HEK293T (cell line): ENCODE measurements at regions not wholly inside any gene's neighbourhood (a gene's known extent, or its start where the extent isn't known, plus 50 kb on each side); places are given as distances from the start of the nearest gene placed in this dataset.

Experiments
- CTCF ChIA-PET: fragments of 350-600 bp; formaldehyde crosslinking; extraction: SDS; loops from one replicate; lab custom pipeline; 2021; ENCODE audit warnings: antibody characterized with exemption, inconsistent platforms; lab: Yijun Ruan, JAX
- POLR2A ChIA-PET: fragments of 350-600 bp; formaldehyde crosslinking; extraction: SDS; loops from one replicate; lab custom pipeline; 2020; ENCODE audit warnings: antibody characterized with exemption, inconsistent platforms; lab: Yijun Ruan, JAX
- DNase-seq: peaks from one replicate; pipeline ENCODE4 v3.0.0; 2012; ENCODE audit warnings: mixed read lengths; ENCODE audit errors: extremely low spot score
- ARNT ChIP-seq: fragments of 450-650 bp; IDR thresholded peaks from 2 replicates; pipeline ENCODE4 v1.6.1; 2017; ENCODE audit warnings: mild to moderate bottlenecking
- BHLHE40 ChIP-seq: fragments of 450-650 bp; IDR thresholded peaks from 2 replicates; pipeline ENCODE4 v1.6.1; 2016; ENCODE audit warnings: mild to moderate bottlenecking, moderate library complexity, borderline replicate concordance
- CTBP1 ChIP-seq: fragments of 450-650 bp; IDR thresholded peaks from 2 replicates; pipeline ENCODE4 v1.6.1; 2016; ENCODE audit warnings: borderline replicate concordance
- ELF4 ChIP-seq: fragments of 450-650 bp; IDR thresholded peaks from 2 replicates; pipeline ENCODE4 v1.6.1; 2017; ENCODE audit warnings: antibody characterized with exemption
- FOXA1 ChIP-seq: fragments of 450-650 bp; IDR thresholded peaks from 2 replicates; pipeline ENCODE4 v1.6.1; 2016; ENCODE audit warnings: mild to moderate bottlenecking
- FOXK2 ChIP-seq: fragments of 450-650 bp; IDR thresholded peaks from 2 replicates; pipeline ENCODE4 v1.6.1; 2016; ENCODE audit warnings: mild to moderate bottlenecking
- FOXM1 ChIP-seq: fragments of 450-650 bp; IDR thresholded peaks from 2 replicates; pipeline ENCODE4 v1.6.1; 2017; ENCODE audit warnings: mild to moderate bottlenecking, borderline replicate concordance
- HDGF ChIP-seq: fragments of 450-650 bp; IDR thresholded peaks from 2 replicates; pipeline ENCODE4 v1.6.1; 2017; ENCODE audit warnings: antibody characterized with exemption, borderline replicate concordance
- L3MBTL2 ChIP-seq: fragments of 450-650 bp; conservative IDR thresholded peaks from 2 replicates; pipeline ENCODE4 v1.6.1; 2016; ENCODE audit warnings: mild to moderate bottlenecking
- LEF1 ChIP-seq: fragments of 450-650 bp; IDR thresholded peaks from 2 replicates; pipeline ENCODE4 v1.6.1; 2017; ENCODE audit warnings: mild to moderate bottlenecking, borderline replicate concordance
- NFRKB ChIP-seq: fragments of 450-650 bp; IDR thresholded peaks from 2 replicates; pipeline ENCODE4 v1.6.1; 2016; ENCODE audit warnings: mild to moderate bottlenecking, moderate library complexity
- PKNOX1 ChIP-seq: fragments of 450-650 bp; IDR thresholded peaks from 2 replicates; pipeline ENCODE4 v1.6.1; 2016
- SP1 ChIP-seq: fragments of 450-650 bp; IDR thresholded peaks from 2 replicates; pipeline ENCODE4 v1.6.1; 2017
- SUZ12 ChIP-seq: fragments of 450-650 bp; IDR thresholded peaks from 2 replicates; pipeline ENCODE4 v1.6.1; 2016; ENCODE audit warnings: mild to moderate bottlenecking
- TARDBP ChIP-seq: fragments of 450-650 bp; IDR thresholded peaks from 2 replicates; pipeline ENCODE4 v1.6.1; 2016
- ZNF384 ChIP-seq: fragments of 450-650 bp; IDR thresholded peaks from 2 replicates; pipeline ENCODE4 v1.6.1; 2016

- CTCF ChIA-PET, result no interaction called here
- no peak for DNase-seq
- POLR2A ChIA-PET, result no interaction called here
- TF ChIP-seq LEF1, result no peak
- no peak for TF ChIP-seq BHLHE40
- TF ChIP-seq ARNT, result no peak
- no peak for TF ChIP-seq FOXA1
Measured at GRCh38 chr20:19847383-19847782, 89.3 kb downstream of the RIN2 start.

- TF ChIP-seq PKNOX1 (no peak), HDGF (no peak), ARNT (no peak), SP1 (no peak), L3MBTL2 (no peak), FOXA1 (no peak), ZNF384 (no peak)
- POLR2A ChIA-PET, result no interaction called here
- no peak for DNase-seq
- CTCF ChIA-PET, result no interaction called here
Measured at GRCh38 chr20:19849341-19850197, 91.5 kb downstream of the RIN2 start.

- DNase-seq, result no peak
- ChIA-PET POLR2A (no interaction called here), CTCF (no interaction called here)
- no peak for TF ChIP-seq TARDBP
- no peak for TF ChIP-seq ARNT
- TF ChIP-seq SP1, result no peak
- no peak for TF ChIP-seq NFRKB
- TF ChIP-seq PKNOX1, result no peak
- no peak for TF ChIP-seq HDGF
- no peak for TF ChIP-seq BHLHE40
- no peak for TF ChIP-seq SUZ12
- TF ChIP-seq FOXM1, result no peak
- TF ChIP-seq CTBP1, result no peak
- no peak for TF ChIP-seq ZNF384
- TF ChIP-seq FOXA1, result no peak
- TF ChIP-seq LEF1, result no peak
- no peak for TF ChIP-seq ELF4
- no peak for TF ChIP-seq L3MBTL2
- no peak for TF ChIP-seq FOXK2
Measured at GRCh38 chr20:19850198-19850533, 92.1 kb downstream of the RIN2 start.

GRCh38 chr20:19851861-19852260, 93.8 kb downstream of the RIN2 start:
- POLR2A ChIA-PET, result no interaction called here
- CTCF ChIA-PET, result no interaction called here
- DNase-seq, result no peak
- TF ChIP-seq ELF4, result no peak
- no peak for TF ChIP-seq ZNF384
- no peak for TF ChIP-seq FOXA1
- no peak for TF ChIP-seq PKNOX1
- TF ChIP-seq FOXK2, result no peak
- TF ChIP-seq BHLHE40, result no peak
- TF ChIP-seq TARDBP, result no peak
- TF ChIP-seq NFRKB, result no peak

- ChIA-PET CTCF (no interaction called here), POLR2A (no interaction called here)
- DNase-seq, result no peak
- TF ChIP-seq SP1, result no peak
- no peak for TF ChIP-seq ARNT
- no peak for TF ChIP-seq FOXM1
- TF ChIP-seq L3MBTL2, result no peak
- TF ChIP-seq NFRKB, result no peak
- TF ChIP-seq ZNF384, result no peak
- TF ChIP-seq FOXK2, result no peak
- no peak for TF ChIP-seq LEF1
- TF ChIP-seq PKNOX1, result no peak
- TF ChIP-seq FOXA1, result no peak
- TF ChIP-seq ELF4, result no peak
- TF ChIP-seq SUZ12, result no peak
- TF ChIP-seq TARDBP, result no peak
- TF ChIP-seq CTBP1, result no peak
Measured at GRCh38 chr20:19855416-19855815, 97.4 kb downstream of the RIN2 start.

GRCh38 chr20:19858466-19859371, 100.7 kb downstream of the RIN2 start:
- ChIA-PET POLR2A (no interaction called here), CTCF (no interaction called here)
- no peak for DNase-seq
- TF ChIP-seq NFRKB (no peak), SP1 (no peak), FOXM1 (no peak), ARNT (no peak), CTBP1 (no peak), HDGF (no peak), LEF1 (no peak), BHLHE40 (no peak), FOXA1 (no peak), FOXK2 (no peak), ZNF384 (no peak), L3MBTL2 (no peak), TARDBP (no peak), ELF4 (no peak)
